Keratinocyte (primary cell): ENCODE measurements at regions not wholly inside any gene's neighbourhood (a gene's known extent, or its start where the extent isn't known, plus 50 kb on each side); places are given as distances from the start of the nearest gene placed in this dataset.

Experiments
- CTCF ChIP-seq, 3 experiments: IDR thresholded peaks in 1 of 3; conservative IDR thresholded peaks in 1 of 3; optimal IDR thresholded peaks in 1 of 3; 2 replicates in 2 of 3; 3 replicates in 1 of 3; pipeline versions ENCODE3 to v1.5.1; 2011; ENCODE audit warnings: low read length in 3 of 3, mild to moderate bottlenecking in 3 of 3, moderate library complexity in 2 of 3, control low read depth in 1 of 3, inconsistent platforms in 1 of 3; ENCODE audit not compliant: insufficient read depth in 2 of 3; ENCODE audit errors: extremely low read depth in 1 of 3
- EZH2 ChIP-seq: IDR thresholded peaks from one replicate; pipeline ENCODE4 v1.6.1; 2012; ENCODE audit warnings: inconsistent platforms, mild to moderate bottlenecking, low read length, moderate library complexity

GRCh38 chr2:107197594-107198294 is 311.8 kb upstream of the ST6GAL2 start:
- TF ChIP-seq CTCF (optimal IDR thresholded peaks at IDR 0.05 in 1 of 3, IDR thresholded peaks at IDR 0.05 in 1 of 3, conservative IDR thresholded peaks at IDR 0.05 in 1 of 3; ENCODE audit: extremely low read depth in 1 of 3, insufficient read depth in 2 of 3, low read length in 3 of 3) (no peak), EZH2 (no peak)
